Endothelial cell of umbilical vein (primary cell): ENCODE measurements at regions not wholly inside any gene's neighbourhood (a gene's known extent, or its start where the extent isn't known, plus 50 kb on each side); places are given as distances from the start of the nearest gene placed in this dataset.

ENCODE experiments used
- BruUV-seq: library from RNA; stranded (reverse); fragments of 400-500 nt; replicated peaks from 2 replicates; lab custom pipeline; 2021; lab: Mats Ljungman, UMichigan
- CTCF ChIA-PET: fragments of 300-600, 350-600 bp; sonication (Branson Sonifier 250); formaldehyde crosslinking; loops from one replicate; lab custom pipeline; 2021; ENCODE audit warnings: antibody characterized with exemption, inconsistent platforms; lab: Charles Lee
- POLR2A ChIA-PET: fragments of 300-600, 350-600 bp; sonication (Branson Sonifier 250); formaldehyde crosslinking; loops from one replicate; lab custom pipeline; 2021; ENCODE audit warnings: antibody characterized with exemption, inconsistent platforms; lab: Charles Lee
- DNase-seq: peaks from one replicate; pipeline ENCODE4 v3.0.0-alpha.2; 2011; ENCODE audit warnings: low read depth, low spot score
- FAIRE-seq: peaks from 2 replicates; lab custom pipeline; 2011; peaks lifted over from hg19 to GRCh38; lab: Jason Lieb, UNC
- H2AFZ ChIP-seq: 2 replicates; pipeline ENCODE4 v1.6.0; 2012; ENCODE audit warnings: low read depth, low read length, control low read depth, inconsistent platforms
- H3K27ac ChIP-seq: 2 replicates; pipeline ENCODE4 v1.5.1; 2011; ENCODE audit warnings: low read depth, mild to moderate bottlenecking, control low read depth, low read length, moderate library complexity; ENCODE audit not compliant: insufficient read depth
- H3K27me3 ChIP-seq, 2 experiments: 2 replicates each; pipeline versions ENCODE4 v1.6.0 to v1.6.1; 2011; ENCODE audit warnings: low read length in 2 of 2, mixed read lengths in 1 of 2; ENCODE audit not compliant: control insufficient read depth in 2 of 2, insufficient read depth in 2 of 2
- H3K36me3 ChIP-seq, 2 experiments: 2 replicates in 1 of 2; 3 replicates in 1 of 2; pipeline ENCODE4 v1.5.1; 2011; ENCODE audit warnings: low read length in 2 of 2, mild to moderate bottlenecking in 1 of 2, moderate library complexity in 1 of 2; ENCODE audit not compliant: control insufficient read depth in 2 of 2, insufficient read depth in 2 of 2; ENCODE audit errors: extremely low read depth in 1 of 2
- H3K4me1 ChIP-seq: 3 replicates; pipeline ENCODE4 v1.5.1; 2011; ENCODE audit warnings: mild to moderate bottlenecking, low read length; ENCODE audit not compliant: control insufficient read depth, insufficient read depth; ENCODE audit errors: extremely low read depth
- H3K4me2 ChIP-seq: 2 replicates; pipeline ENCODE4 v1.6.1; 2011; ENCODE audit warnings: low read length, control low read depth, mixed read lengths; ENCODE audit not compliant: insufficient read depth
- H3K4me3 ChIP-seq, 3 experiments: fragments of 200-600 bp in 1 of 3; sonication (generic), shearing (Covaris generic) in 1 of 3; replicated peaks in 1 of 3; 2 replicates each; pipeline ENCODE4 v1.5.1; 2011 to 2016; ENCODE audit warnings: control low read depth in 3 of 3, low read length in 3 of 3, mild to moderate bottlenecking in 2 of 3, inconsistent platforms in 1 of 3, low read depth in 1 of 3, moderate library complexity in 1 of 3; ENCODE audit not compliant: insufficient read depth in 1 of 3
- H3K79me2 ChIP-seq: 2 replicates; pipeline ENCODE4 v1.6.0; 2012; ENCODE audit warnings: low read length, inconsistent platforms; ENCODE audit not compliant: control insufficient read depth, insufficient read depth
- H3K9ac ChIP-seq: replicated peaks from 2 replicates; pipeline ENCODE3; 2011; ENCODE audit warnings: low read length, control low read depth; ENCODE audit not compliant: insufficient read depth; ENCODE audit errors: extremely low read depth
- H3K9me1 ChIP-seq: replicated peaks from 3 replicates; pipeline ENCODE4 v1.6.0; 2011; ENCODE audit warnings: mild to moderate bottlenecking, low read length; ENCODE audit not compliant: control insufficient read depth, insufficient read depth; ENCODE audit errors: extremely low read depth
- H3K9me3 ChIP-seq: replicated peaks from 2 replicates; pipeline ENCODE4 v1.5.1; 2012; ENCODE audit warnings: low read length, inconsistent platforms; ENCODE audit not compliant: control insufficient read depth, insufficient read depth
- H4K20me1 ChIP-seq: replicated peaks from 2 replicates; pipeline ENCODE3; 2011; ENCODE audit warnings: mild to moderate bottlenecking, low read length; ENCODE audit not compliant: control insufficient read depth, insufficient read depth; ENCODE audit errors: extremely low read depth
- CTCF ChIP-seq, 2 donors: IDR thresholded peaks; 1 replicate in 1 of 2; 2 replicates in 1 of 2; pipeline ENCODE4 v1.5.1; 2011; ENCODE audit warnings: low read length in 2 of 2, mild to moderate bottlenecking in 2 of 2, moderate library complexity in 2 of 2, control low read depth in 1 of 2, inconsistent platforms in 1 of 2, low read depth in 1 of 2; ENCODE audit not compliant: insufficient read depth in 1 of 2; ENCODE audit errors: extremely low read depth in 1 of 2
- EZH2 ChIP-seq: IDR thresholded peaks from 2 replicates; pipeline ENCODE4 v1.6.1; 2012; ENCODE audit warnings: borderline replicate concordance, low read depth, mild to moderate bottlenecking, moderate library complexity, low read length, inconsistent platforms; ENCODE audit not compliant: severe bottlenecking
- FOS ChIP-seq: IDR thresholded peaks from 2 replicates; pipeline ENCODE4 v1.6.1; 2011; ENCODE audit warnings: mild to moderate bottlenecking, low read length, moderate library complexity, borderline replicate concordance; ENCODE audit not compliant: insufficient read depth
- GATA2 ChIP-seq: IDR thresholded peaks from 2 replicates; pipeline ENCODE4 v1.7.0; 2011; ENCODE audit warnings: low read depth, mild to moderate bottlenecking, moderate library complexity, mixed read lengths, low read length; ENCODE audit not compliant: insufficient read length, insufficient read depth
- MYC ChIP-seq: IDR thresholded peaks from one replicate; pipeline ENCODE4 v1.6.1; 2011; ENCODE audit warnings: mild to moderate bottlenecking, low read depth, low read length
- POLR2A ChIP-seq: IDR thresholded peaks from 2 replicates; pipeline ENCODE4 v1.6.1; 2012; ENCODE audit warnings: low read depth, mild to moderate bottlenecking, control low read depth, low read length
- POLR2AphosphoS5 ChIP-seq: IDR thresholded peaks from 2 replicates; pipeline ENCODE4 v1.6.1; 2012; ENCODE audit warnings: low read depth, mild to moderate bottlenecking, control low read depth, low read length, moderate library complexity; ENCODE audit not compliant: insufficient read depth
- dilution Hi-C: fragments of 300-500 bp; cut with MboI; formaldehyde crosslinking; loops from one replicate; pipeline ENCODE4 v1.15.0; 2019; ENCODE audit warnings: low sequenced_read_pairs; ENCODE audit not compliant: extremely low pct_ligation_motif_present
- intact Hi-C: fragments of 100-400 bp; cut with micrococcal nuclease; formaldehyde crosslinking; loops from one replicate; pipeline ENCODE4 v1.10.0; 2022

- no peaks in the 10 kb centered on the region for H3K9me1 ChIP-seq
- H4K20me1 ChIP-seq: no peaks in the 10 kb centered on the region
- no peak overlapping the region for H3K9ac ChIP-seq
- intact Hi-C loops: no loop called here
- DNase-seq: no peak
- FAIRE-seq: no peak
- H2AFZ ChIP-seq: no peak overlapping the region
- dilution Hi-C loops: no loop called here
- no peak overlapping the region for H3K27ac ChIP-seq
- TF ChIP-seq MYC (no peak), FOS (no peak), GATA2 (no peak)
- ChIA-PET CTCF (interaction anchor here (1.4 kb wide), 1 partner anchor 10 kb away, joined by 4 read pairs; no protein-coding TSS in a partner anchor), POLR2A (no interaction called here)
- H3K36me3 ChIP-seq: no peaks in the 10 kb centered on the region
- no peak overlapping the region for H3K4me2 ChIP-seq
- no peaks in the 10 kb centered on the region for H3K27me3 ChIP-seq
- no TSS peak for BruUV-seq
- no peak overlapping the region for H3K4me3 ChIP-seq
- no peaks in the 10 kb centered on the region for H3K79me2 ChIP-seq
- H3K4me1 ChIP-seq: no peaks in the 10 kb centered on the region
- H3K9me3 ChIP-seq: no peaks in the 10 kb centered on the region
Observed at GRCh38 chr5:82808960-82809359, 268.2 kb downstream of the TMEM167A start.

- Histone ChIP-seq H3K4me1 (no peaks in the 10 kb centered on the region), H3K4me2 (no peak overlapping the region), H3K9me3 (no peaks in the 10 kb centered on the region), H3K27ac (no peak overlapping the region), H3K79me2 (no peaks in the 10 kb centered on the region), H3K4me3 (no peak overlapping the region), H3K9ac (no peak overlapping the region), H3K36me3 (no peaks in the 10 kb centered on the region), H3K9me1 (no peaks in the 10 kb centered on the region), H2AFZ (no peak overlapping the region), H3K27me3 (peaks cover 0 to 4% of the 10 kb centered on the region in 2 experiments), H4K20me1 (no peaks in the 10 kb centered on the region)
- POLR2A ChIA-PET: no interaction called here
- no peak for TF ChIP-seq POLR2A
- no peak for TF ChIP-seq POLR2AphosphoS5
- TF ChIP-seq GATA2: no peak
- no peak for TF ChIP-seq EZH2
- TF ChIP-seq CTCF (IDR thresholded peaks at IDR 0.05; ENCODE audit: extremely low read depth in 1 of 2, insufficient read depth in 1 of 2, low read depth in 1 of 2, low read length in 2 of 2): no peak
- FAIRE-seq: no peak
- CTCF ChIA-PET: interaction anchor here (1.0 kb wide), 1 partner anchor 11 kb away, joined by 3 read pairs; no protein-coding TSS in a partner anchor
- DNase-seq: no peak
- BruUV-seq: no TSS peak
- intact Hi-C loops: no loop called here
- dilution Hi-C loops: no loop called here
Observed at GRCh38 chr5:82807021-82807420, 270.2 kb downstream of the TMEM167A start.
